Peyer's patch (tissue), 4 donors: ENCODE measurements at regions not wholly inside any gene's neighbourhood (a gene's known extent, or its start where the extent isn't known, plus 50 kb on each side); places are given as distances from the start of the nearest gene placed in this dataset.

ENCODE experiments used
- DNase-seq, 3 donors: peaks; one replicate each; pipeline ENCODE4 v3.0.0-alpha.2; 2017 to 2019
- H3K27ac ChIP-seq, 4 donors: fragments of 200-600 bp; sonication (generic); one replicate each; pipeline ENCODE4 v1.5.1; 2016 to 2019
- H3K27me3 ChIP-seq, 2 donors: fragments of 200-600 bp; sonication (generic); one replicate each; pipeline ENCODE4 v1.5.1; 2019
- H3K36me3 ChIP-seq, 3 donors: fragments of 200-600 bp; sonication (generic); one replicate each; pipeline ENCODE4 v1.5.1; 2016 to 2019
- H3K4me1 ChIP-seq, 4 donors: fragments of 200-600 bp; sonication (generic); one replicate each; pipeline ENCODE4 v1.5.1; 2016 to 2019
- H3K4me3 ChIP-seq, 4 donors: fragments of 200-600 bp; sonication (generic); 1 replicate in 3 of 4; 2 replicates in 1 of 4; pipeline ENCODE4 v1.5.1; 2016 to 2019; ENCODE audit warnings: mild to moderate bottlenecking in 1 of 4
- H3K9me3 ChIP-seq, 4 donors: fragments of 200-600 bp; sonication (generic); one replicate each; pipeline ENCODE4 v1.5.1; 2016 to 2019; ENCODE audit warnings: mild to moderate bottlenecking in 1 of 4
- POLR2A ChIP-seq, 2 donors: fragments of 450-650 bp; IDR thresholded peaks; one replicate each; pipeline ENCODE4 v1.5.1; 2017; ENCODE audit warnings: antibody characterized with exemption in 2 of 2, mild to moderate bottlenecking in 2 of 2, moderate library complexity in 2 of 2
- TF ChIP-seq, protein P1 (sequence below), 6 experiments: fragments of 450-650 bp in 4 of 6; fragments of 200-600 bp in 2 of 6; sonication (generic) in 1 of 6; IDR thresholded peaks; one replicate each; pipeline ENCODE4 v1.5.1; 2017 to 2019; ENCODE audit warnings: antibody characterized with exemption in 6 of 6, mild to moderate bottlenecking in 3 of 6, moderate library complexity in 1 of 6

DNA sequence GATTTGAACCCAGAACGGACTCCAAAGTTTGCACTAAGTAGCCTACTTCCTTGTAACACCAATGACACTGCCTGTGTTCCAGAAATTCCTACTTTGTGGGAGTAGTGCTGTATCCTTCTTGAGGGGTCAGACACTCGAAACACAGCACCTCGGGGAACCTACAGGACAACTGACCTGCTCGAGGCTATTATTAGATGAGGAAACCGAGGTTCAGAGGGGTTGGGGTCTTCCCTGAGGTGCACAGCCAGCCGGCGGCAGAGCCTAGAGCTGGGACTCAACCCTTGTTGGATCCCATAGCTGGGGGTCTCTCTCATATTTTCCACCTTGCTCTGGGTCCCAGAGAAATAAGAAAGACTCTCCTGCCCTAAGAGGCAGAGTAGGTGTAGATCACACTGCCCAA, 89.8 kb upstream of the PTPN1 start:
- TF ChIP-seq, protein P1, sequence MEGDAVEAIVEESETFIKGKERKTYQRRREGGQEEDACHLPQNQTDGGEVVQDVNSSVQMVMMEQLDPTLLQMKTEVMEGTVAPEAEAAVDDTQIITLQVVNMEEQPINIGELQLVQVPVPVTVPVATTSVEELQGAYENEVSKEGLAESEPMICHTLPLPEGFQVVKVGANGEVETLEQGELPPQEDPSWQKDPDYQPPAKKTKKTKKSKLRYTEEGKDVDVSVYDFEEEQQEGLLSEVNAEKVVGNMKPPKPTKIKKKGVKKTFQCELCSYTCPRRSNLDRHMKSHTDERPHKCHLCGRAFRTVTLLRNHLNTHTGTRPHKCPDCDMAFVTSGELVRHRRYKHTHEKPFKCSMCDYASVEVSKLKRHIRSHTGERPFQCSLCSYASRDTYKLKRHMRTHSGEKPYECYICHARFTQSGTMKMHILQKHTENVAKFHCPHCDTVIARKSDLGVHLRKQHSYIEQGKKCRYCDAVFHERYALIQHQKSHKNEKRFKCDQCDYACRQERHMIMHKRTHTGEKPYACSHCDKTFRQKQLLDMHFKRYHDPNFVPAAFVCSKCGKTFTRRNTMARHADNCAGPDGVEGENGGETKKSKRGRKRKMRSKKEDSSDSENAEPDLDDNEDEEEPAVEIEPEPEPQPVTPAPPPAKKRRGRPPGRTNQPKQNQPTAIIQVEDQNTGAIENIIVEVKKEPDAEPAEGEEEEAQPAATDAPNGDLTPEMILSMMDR (IDR thresholded peaks at IDR 0.05): no peak
- no peak for TF ChIP-seq POLR2A (IDR thresholded peaks at IDR 0.05)
- Histone ChIP-seq H3K4me3 (no peak overlapping the region), H3K27ac (no peak overlapping the region), H3K4me1 (peaks cover 0 to 40% (median 9%) of the 10 kb centered on the region in 4 donors), H3K27me3 (no peaks in the 10 kb centered on the region), H3K36me3 (no peaks in the 10 kb centered on the region), H3K9me3 (peaks cover 0 to 5% (median 0%) of the 10 kb centered on the region in 4 donors)
- DNase-seq: no peak

DNA sequence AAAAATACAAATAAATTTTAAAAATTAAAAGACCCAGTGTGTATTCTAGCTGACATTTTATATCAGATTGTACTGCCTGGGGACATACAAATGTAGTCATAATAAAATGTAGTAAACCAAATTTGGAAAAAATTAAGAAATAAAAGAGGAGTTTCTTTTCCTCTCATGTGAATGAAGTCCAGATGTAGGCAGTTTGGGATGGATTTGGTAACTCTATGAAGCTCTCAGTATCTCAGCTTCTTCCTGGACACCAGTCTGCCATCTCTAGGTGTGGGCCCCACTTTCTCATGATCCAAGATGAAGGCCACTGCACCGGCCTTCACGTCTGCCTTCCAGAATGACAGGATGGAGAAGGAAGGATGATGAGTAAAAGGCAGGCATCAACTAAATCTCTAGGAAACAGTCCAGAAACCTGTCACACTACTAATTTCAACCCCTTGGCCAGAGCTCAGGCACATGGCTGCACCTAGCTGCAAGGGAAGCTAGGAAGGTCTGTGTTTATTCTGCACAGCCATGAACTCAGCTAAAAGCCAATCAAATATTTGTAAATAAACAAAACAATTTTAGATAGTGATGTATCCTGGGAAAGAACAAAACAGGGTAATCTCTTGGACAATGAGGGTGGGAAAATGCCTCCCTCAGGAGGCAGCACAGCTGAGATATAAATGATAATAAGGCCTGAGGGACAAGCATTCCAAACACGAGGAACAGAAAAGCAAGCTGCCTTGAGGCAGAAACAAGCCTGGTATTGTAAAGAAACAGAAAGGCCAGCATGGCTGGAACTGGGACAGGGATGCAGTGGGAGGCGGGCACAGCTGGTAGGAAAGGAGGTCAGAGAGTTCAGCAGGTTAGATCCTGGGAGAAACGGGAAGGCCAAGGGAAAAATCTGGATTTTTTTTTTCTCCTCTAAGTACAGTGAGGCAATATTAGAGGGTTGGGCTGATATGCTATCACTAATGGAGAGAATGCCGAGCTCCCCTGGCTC, 88.5 kb upstream of the PTPN1 start:
- Histone ChIP-seq H3K4me1 (peaks cover 0 to 28% (median 8%) of the 10 kb centered on the region in 4 donors), H3K27ac (peak overlapping the region in 3 of 4 donors; percentile 80 to 99 (median 93)), H3K9me3 (peaks cover 0 to 5% (median 0%) of the 10 kb centered on the region in 4 donors), H3K27me3 (no peaks in the 10 kb centered on the region), H3K4me3 (no peak overlapping the region), H3K36me3 (no peaks in the 10 kb centered on the region)
- TF ChIP-seq, protein P1 (IDR thresholded peaks at IDR 0.05): no peak
- no peak for TF ChIP-seq POLR2A (IDR thresholded peaks at IDR 0.05)
- DNase-seq: no peak

DNA sequence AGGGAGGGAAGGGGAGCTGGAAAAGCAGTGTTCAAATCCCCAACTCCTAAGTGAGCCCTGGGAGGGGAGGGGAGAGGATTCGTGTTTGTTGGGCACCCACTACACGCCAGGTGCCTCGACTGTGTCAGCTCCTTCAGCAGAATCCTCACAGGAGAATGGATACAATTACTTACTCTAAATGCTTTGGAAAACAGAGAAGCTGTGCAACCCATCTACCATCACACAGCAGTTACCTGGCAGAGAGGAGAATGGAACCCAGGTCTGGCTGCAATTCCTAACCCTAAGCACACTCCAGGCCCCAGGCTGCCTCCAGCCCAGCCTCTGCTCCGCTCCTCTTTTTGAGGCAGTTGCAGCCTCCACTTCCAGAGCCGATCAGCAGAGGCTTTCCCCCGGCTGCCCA, 86.4 kb upstream of the PTPN1 start:
- H3K36me3 ChIP-seq: no peaks in the 10 kb centered on the region
- no peak overlapping the region for H3K4me3 ChIP-seq
- H3K9me3 ChIP-seq: peaks cover 0 to 5% (median 0%) of the 10 kb centered on the region in 4 donors
- no peak for DNase-seq
- H3K4me1 ChIP-seq: peaks cover 0 to 26% (median 8%) of the 10 kb centered on the region in 4 donors
- peak overlapping the region in 3 of 4 donors; percentile 80 to 93 (median 93) for H3K27ac ChIP-seq
- H3K27me3 ChIP-seq: no peaks in the 10 kb centered on the region
- no peak for TF ChIP-seq POLR2A (IDR thresholded peaks at IDR 0.05)
- TF ChIP-seq, protein P1 (IDR thresholded peaks at IDR 0.05): no peak

DNA sequence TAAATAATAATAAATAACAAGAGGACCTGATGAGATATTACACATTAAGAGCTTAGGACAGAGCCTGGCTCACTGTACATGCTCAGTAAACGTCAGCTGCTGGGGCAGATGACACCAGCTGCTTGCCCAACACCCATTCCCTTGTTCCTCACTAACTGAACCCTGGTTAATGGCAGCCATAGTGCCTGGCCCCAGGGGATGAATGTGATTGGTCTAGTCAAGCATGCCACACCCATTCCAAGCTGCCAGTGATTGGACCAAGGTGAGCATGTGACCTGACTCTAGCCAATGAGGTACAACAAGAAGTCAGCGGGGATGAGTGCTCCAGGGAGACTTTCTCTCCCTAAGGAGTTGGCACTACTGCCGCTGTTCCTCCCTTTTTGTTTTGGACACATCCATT, 85.1 kb upstream of the PTPN1 start:
- TF ChIP-seq, protein P1 (IDR thresholded peaks at IDR 0.05): no peak
- TF ChIP-seq POLR2A (IDR thresholded peaks at IDR 0.05): no peak
- no peak overlapping the region for H3K4me3 ChIP-seq
- H3K27me3 ChIP-seq: no peaks in the 10 kb centered on the region
- H3K27ac ChIP-seq: no peak overlapping the region
- peaks cover 0 to 26% (median 8%) of the 10 kb centered on the region in 4 donors for H3K4me1 ChIP-seq
- no peaks in the 10 kb centered on the region for H3K36me3 ChIP-seq
- peaks cover 0 to 5% (median 0%) of the 10 kb centered on the region in 4 donors for H3K9me3 ChIP-seq
- DNase-seq: no peak

DNA sequence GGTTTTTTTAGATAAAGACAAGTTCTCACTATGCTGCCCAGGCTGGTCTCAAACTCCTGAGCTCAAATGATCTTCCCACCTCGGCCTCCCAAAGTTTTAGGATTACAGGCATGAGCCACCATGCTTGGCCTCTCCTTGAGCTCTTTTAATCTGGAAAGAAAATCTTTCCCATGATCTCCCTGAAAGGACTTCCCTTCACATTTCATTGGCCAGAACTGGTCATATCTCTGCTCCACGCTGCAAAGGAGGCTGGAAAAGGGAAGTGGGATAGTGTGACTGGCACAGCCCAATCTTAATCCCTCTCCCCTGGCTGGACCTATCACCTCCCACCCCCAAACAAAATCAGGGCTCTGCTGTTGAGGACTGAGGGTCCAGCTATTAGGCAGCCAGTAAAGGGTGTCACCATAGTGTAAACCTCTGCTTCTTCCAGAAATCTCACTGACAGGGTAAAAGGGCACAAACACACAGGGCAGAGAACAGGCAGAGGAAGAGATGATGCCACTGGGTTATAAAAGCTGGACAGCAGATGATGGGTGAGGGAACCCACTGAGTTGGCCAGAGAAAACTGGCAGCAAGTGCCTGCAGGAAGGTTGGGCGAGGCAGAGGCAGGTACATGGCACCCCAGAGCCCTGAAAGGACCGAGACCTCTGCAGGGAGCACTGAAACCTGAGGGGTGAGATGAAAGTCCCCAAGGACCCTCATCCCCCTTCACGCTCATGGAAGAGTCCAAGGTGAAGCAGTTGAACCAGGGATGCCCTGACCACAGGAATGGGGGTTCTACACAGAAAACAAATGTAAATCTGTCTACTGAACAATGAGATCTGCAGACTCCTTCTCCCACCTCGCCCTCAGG, 83.1 kb upstream of the PTPN1 start:
- no peaks in the 10 kb centered on the region for H3K36me3 ChIP-seq
- no peak overlapping the region for H3K4me3 ChIP-seq
- peak overlapping the region in 1 of 4 donors; percentile 37 for H3K27ac ChIP-seq
- DNase-seq: no peak
- H3K27me3 ChIP-seq: no peaks in the 10 kb centered on the region
- H3K9me3 ChIP-seq: no peaks in the 10 kb centered on the region
- peaks cover 0 to 26% (median 8%) of the 10 kb centered on the region in 4 donors for H3K4me1 ChIP-seq
- no peak for TF ChIP-seq POLR2A (IDR thresholded peaks at IDR 0.05)
- TF ChIP-seq, protein P1 (IDR thresholded peaks at IDR 0.05): no peak
